Fibroblast of skin of scalp (primary cell): ENCODE measurements at regions not wholly inside any gene's neighbourhood (a gene's known extent, or its start where the extent isn't known, plus 50 kb on each side); places are given as distances from the start of the nearest gene placed in this dataset.

Source experiments
- DNase-seq: peaks from one replicate; pipeline ENCODE4 v3.0.0-alpha.2; 2013

GRCh38 chr16:62940569-62940968, 904.3 kb upstream of the CDH8 start:
- DNase-seq = no peak

DNA sequence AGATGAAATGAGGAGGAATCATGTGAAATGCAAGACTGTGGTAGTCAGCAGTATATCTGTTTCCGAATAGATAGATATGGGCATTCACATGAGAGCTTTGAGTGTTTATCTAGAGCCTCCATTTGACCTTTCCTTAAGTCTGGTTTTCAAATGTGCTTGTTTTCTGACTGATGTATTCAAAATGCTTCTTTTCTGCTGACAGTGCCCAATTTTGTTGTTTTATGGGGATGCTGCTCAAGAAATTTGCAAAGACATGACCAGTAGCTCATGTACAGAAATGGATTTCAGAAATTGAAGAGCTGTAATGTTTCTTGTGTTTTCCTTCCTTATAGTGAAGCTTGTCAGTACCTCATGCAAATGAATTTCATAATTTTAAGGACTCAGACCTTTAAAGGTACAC, 903.4 kb upstream of the CDH8 start:
- no peak for DNase-seq

DNA sequence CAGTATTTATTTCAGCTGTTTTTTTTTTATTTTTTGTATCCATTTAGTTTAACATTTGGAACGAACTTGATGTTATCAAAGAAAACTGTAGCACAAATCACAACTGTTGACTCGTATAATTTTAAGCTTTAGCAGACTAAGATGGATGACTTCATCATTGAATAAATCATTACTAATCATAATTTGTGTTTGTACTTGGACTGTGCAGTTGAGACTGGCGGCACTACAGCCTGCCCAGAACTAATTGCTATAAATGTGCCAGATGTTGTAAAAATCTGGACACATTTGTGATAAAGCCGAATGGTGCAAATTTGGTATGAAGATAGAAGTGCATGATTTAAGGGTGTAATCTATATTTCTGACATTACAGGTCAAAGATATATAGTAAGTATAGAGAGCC, 897.7 kb upstream of the CDH8 start:
- DNase-seq = no peak

DNA sequence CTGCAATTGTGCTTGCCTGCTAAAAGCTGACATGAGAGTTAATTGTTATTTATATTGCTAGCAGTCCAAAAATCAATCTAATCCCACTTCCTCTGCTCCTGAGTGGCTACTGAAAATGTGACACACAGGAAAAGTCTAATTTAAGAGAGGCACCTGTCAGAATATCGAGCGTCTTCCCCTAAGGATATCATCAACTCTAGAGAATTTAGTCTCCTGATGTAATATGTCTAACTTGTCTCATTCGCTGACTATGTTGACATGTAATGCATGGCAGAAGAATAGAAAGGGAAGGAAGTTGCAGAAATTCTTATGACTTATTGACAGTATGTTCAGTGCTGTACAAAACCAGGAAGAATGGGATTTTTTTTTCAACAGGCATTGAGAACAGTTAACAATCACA, 893.4 kb upstream of the CDH8 start:
- DNase-seq = no peak

DNA sequence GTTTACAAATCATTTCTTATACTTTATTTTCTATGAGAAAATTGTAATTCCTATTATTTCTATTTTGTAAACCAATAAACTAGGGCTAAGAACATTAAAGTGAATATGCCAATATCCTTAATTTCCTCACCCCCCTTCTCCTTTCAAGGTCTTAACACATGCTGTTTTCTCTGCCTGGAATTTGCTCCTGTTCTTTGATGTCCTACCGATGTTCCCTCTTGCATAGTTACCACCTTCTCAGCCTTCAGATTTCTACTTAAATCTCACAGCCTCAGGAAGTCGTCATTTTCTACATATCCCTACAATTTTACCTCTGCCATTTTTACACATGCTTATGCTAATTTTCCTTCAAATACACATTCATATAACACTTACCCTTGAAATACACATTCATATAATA, 890.9 kb upstream of the CDH8 start:
- no peak for DNase-seq

GRCh38 chr16:62926121-62926801, 890.0 kb upstream of the CDH8 start:
- no peak for DNase-seq

DNA sequence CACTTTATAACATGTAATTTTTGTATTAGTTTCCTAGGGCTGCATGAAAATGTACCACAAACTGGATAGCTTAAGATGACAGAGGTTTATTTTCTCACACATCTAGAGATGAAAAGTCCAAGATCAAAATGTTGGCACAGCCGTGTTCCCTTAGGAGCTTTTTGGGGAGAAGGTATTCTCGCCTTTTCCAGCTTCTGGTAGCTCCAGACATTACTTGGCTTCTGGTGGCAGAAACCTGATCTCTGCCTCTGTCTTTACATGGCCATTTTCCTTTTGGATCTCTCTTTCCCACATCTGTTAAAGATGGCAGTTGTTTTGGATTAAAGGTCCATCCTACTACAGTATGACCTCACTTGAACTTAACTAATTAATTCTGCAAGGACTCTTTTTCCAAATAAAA, 885.7 kb upstream of the CDH8 start:
- DNase-seq = no peak

DNA sequence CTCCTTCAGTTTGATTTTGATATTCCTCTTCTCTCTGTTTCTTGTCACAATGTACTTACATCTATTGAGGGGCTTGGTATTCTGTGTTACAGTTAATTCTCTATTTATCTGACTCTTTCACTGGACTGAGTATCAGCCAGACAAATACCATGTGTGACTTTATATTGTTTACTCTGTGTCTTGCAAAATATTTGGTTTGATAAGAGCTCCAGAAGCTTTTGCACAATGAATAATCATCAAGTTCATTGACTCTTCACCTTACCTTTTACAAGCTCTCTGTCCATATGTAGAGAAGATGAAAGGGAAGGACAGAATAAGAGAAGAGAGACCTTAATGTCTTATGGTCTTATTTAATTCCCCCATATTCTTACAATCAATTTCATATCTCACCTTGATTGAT, 877.7 kb upstream of the CDH8 start:
- no peak for DNase-seq

GRCh38 chr16:62913333-62913732, 877.1 kb upstream of the CDH8 start:
- no peak for DNase-seq

DNA sequence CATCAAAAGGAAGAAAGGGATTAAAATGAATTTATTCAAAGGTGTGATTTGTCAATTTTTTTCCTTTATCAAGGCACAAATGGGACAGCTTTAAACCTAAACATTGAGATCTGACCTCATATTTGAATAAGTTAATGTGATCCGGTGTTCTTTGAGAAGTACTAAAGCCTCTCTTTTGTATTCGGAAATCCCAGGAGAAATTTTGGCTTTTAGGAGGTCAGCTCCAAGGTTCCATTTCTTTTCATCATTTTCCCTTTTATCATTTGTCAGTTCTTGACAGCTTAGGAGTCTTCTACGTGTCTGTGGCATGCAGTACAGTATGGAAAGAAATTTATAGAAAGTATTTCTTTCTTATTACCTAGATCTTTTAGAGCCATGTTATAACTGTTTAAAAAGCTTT, 873.4 kb upstream of the CDH8 start:
- DNase-seq = no peak

DNA sequence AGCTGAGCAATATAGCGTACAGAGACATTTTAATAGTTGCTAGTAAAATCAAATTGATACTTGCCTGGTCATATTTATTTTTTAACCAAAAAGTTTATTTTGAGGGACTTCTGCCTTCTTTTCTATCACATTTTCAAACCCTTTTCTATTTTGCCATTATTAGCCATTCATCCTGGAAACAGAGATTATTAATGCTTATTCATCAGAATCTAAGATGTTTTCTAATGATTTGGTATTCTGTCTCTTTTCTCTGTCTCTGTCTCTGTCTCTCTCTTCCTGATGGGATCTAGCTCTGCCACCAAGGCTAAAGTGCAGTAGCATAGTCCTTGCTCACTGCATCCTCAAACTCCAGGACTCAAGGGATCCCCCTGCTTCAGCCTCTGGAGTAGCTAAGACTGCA, 871.3 kb upstream of the CDH8 start:
- DNase-seq = no peak

DNA sequence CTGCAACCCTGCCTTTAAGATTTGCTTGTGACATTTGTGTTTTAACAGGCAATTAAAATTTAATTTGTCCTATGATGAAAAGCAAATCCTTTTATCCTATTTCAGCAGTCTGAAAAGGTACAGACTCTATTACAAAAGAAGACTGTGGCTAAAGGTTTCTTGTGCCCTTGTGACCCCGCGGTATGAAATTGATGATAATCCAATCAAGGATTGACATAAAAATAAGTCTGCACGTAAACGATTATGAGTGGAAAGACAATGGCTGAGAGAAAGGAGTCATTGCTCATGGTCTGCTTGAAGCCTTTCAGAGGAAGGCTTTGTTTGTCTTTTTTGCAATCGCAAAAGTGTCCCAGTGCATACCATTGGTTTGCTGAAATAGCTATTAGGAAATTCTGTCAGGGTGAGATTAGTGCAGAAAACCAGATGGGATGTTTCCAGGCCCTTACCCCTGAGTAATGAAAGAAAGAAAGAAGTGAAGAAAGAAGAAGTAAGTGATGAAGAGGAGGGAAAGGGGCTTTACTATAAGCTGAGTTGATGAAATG, 867.8 kb upstream of the CDH8 start:
- no peak for DNase-seq

DNA sequence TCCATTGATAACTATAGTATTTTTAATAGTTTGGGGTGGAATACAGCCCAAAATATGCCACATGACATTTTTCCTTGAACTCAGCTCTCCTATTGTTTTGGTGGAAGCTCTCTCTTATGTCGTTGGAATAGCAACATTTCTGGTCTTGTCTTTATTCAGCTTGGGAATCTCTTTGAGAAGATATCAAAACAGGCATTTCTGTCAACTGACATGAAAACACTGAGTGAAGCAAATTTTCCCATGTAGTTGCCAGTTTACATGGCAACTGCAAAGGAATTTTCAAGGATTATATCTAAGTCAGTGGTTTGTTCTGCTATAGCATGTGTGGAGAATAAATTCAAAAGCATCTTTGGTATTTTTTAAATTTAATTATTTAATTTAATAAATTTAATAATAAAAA, 863.5 kb upstream of the CDH8 start:
- no peak for DNase-seq

DNA sequence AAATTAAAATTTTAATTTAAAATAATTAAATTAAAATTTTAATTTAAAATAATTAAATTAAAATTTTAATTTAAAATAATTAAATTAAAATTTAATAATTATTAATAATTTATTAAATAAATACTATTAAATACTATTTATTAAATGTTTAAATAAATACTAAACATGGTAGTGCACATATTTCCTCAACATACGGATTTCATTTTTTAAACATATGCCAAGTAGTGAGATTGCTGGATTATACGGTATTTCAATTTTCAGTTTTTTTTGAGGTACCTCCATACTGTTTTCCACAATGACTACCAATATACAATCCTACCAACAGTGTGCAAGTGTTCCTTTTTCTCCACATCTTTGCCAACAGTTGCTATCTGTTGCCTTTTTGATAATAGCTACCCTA, 852.9 kb upstream of the CDH8 start:
- no peak for DNase-seq

- no peak for DNase-seq
Measured at GRCh38 chr16:62883509-62883908, 847.3 kb upstream of the CDH8 start.

GRCh38 chr16:62882552-62883221, 846.4 kb upstream of the CDH8 start:
- DNase-seq = no peak

GRCh38 chr16:62876133-62876532, 839.9 kb upstream of the CDH8 start:
- no peak for DNase-seq

GRCh38 chr16:62872339-62872738, 836.1 kb upstream of the CDH8 start:
- no peak for DNase-seq

GRCh38 chr16:62870554-62870953, 834.3 kb upstream of the CDH8 start:
- DNase-seq = peak; percentile 7

DNA sequence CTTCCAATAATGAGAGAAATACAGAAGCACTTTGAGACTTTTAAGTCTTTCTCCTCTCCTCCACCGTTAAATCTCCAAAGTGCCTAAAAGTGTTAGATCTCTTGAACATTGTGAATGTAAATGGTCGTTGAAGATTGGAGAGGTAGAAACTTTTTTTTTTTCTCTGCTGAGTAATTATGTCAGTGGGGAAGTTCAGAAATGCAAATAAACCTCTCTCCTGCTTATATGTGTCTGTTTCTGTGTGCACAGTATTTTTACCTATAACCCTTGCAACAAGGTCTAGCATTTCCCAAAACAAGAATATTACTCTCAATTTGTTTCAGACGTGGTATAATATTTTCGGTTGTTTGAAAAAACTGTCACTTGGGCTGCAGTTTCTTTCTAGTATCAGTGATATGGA, 833.6 kb upstream of the CDH8 start:
- DNase-seq = no peak

DNA sequence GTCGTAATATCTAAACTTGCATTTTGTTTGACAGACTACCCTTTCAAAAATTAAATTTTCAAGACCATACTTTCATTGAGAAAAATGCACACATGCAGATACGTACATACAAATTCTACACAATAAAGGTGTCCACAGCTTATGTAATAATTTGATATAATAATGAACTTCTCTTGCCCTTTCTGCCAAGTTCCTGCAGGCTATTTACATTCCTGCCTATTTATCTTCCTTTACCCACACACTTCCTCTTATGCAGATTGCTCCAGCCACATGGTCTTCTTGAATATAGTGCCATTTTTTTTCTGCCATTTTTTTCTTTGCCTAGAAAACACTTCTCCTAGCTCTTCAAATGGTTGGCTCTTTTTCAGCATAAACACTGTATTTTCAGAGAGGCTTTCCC, 826.9 kb upstream of the CDH8 start:
- DNase-seq = no peak

DNA sequence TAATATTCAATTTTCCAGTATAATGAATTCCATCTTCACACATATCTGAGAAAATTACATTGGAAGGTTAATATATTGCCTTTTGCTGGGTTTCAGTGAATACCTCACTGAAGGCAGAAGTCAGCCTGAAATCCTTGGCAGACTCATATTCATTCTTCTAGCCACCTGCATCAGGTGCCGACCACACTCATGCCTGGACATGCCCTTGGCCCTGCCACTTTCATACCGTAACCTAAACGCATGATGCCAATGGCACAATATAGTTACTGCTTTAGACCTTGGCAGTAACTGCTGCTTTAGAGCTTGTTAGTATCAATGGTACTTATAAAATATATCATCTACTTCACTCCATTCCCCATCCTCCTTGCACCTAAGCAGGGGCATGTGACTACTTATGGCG, 817.6 kb upstream of the CDH8 start:
- no peak for DNase-seq

DNA sequence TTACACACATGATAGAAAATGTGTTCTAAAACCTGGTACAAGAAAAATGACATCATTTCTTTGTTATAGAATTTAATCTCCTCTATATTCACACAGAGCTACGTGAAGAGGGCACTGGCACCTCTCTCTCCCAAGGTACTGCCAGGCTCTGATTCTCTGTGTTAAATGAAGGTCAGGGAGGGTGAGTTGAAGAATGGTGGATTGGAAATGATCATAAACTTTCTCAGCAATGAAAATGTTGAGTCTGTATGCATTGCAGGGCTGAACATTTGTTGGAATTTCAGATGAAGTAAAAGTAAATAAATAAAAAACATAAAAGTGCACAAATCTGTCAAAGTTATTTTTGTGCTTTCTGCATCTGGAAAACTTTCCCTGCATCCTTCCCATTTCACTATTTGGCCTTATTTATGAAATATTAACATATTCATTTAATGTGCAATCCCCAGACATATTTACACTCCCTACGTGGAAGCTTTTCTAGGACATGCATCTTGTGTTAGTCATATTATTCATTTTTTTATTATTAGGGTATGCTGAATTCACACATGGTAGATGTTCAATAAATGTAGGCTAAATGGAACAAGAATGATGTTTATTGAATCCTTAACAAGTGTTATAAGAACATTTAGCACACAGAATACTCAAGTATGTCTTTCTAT, 810.3 kb upstream of the CDH8 start:
- no peak for DNase-seq

DNA sequence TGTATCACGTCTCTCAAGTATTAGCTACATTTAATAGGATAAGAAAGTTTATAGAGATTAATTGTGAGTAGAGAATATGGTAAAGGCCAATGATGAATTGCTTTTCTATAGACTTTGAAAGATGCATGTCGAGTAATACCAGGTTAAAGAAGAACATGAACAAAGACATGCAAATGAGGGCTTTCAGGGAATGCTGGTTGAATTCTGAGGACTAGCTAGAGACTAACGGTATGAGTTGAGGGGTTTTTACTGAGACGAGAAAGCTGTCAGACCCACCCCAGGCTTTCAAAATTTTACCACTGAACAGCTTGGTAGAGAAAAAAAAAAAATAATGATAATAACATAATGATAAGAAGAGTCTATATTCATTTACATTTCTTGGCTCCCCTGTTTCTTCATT, 796.0 kb upstream of the CDH8 start:
- DNase-seq = no peak
